Stimulated activated CD4-positive, alpha-beta T cell treated with anti-CD3 and anti-CD28 coated beads, Interleukin-2, amount 100 ng/mL, for 48 hours (primary cell): ENCODE measurements at regions not wholly inside any gene's neighbourhood (a gene's known extent, or its start where the extent isn't known, plus 50 kb on each side); places are given as distances from the start of the nearest gene placed in this dataset.

ENCODE experiments used
- DNase-seq, 2 donors: peaks; one replicate each; pipeline ENCODE4 v3.0.0-alpha.2; 2020

- no peak for DNase-seq
These were observed 532.8 kb upstream of the TBL1XR1 start for GRCh38 chr3:177729956-177730681.

GRCh38 chr3:177730814-177731213 is 533.5 kb upstream of the TBL1XR1 start:
- no peak for DNase-seq

- DNase-seq = no peak
These were observed 534.5 kb upstream of the TBL1XR1 start for GRCh38 chr3:177731644-177732268.

- no peak for DNase-seq
These were observed 536.0 kb upstream of the TBL1XR1 start for GRCh38 chr3:177733233-177733632.

GRCh38 chr3:177733936-177734335 is 536.7 kb upstream of the TBL1XR1 start:
- no peak for DNase-seq

GRCh38 chr3:177735431-177735830 is 538.1 kb upstream of the TBL1XR1 start:
- DNase-seq = no peak

- DNase-seq = no peak
These were observed 542.2 kb upstream of the TBL1XR1 start for GRCh38 chr3:177739461-177739860.

GRCh38 chr3:177740254-177740653 is 543.0 kb upstream of the TBL1XR1 start:
- no peak for DNase-seq

- DNase-seq = no peak
These were observed 545.0 kb upstream of the TBL1XR1 start for GRCh38 chr3:177742273-177742672.

- DNase-seq = no peak
These were observed 546.0 kb upstream of the TBL1XR1 start for GRCh38 chr3:177743173-177743890.

GRCh38 chr3:177744873-177745606 is 547.8 kb upstream of the TBL1XR1 start:
- no peak for DNase-seq

- no peak for DNase-seq
These were observed 548.3 kb upstream of the TBL1XR1 start for GRCh38 chr3:177745607-177746005.

GRCh38 chr3:177746337-177746933 is 549.2 kb upstream of the TBL1XR1 start:
- DNase-seq = no peak

GRCh38 chr3:177749836-177750235 is 552.6 kb upstream of the TBL1XR1 start:
- DNase-seq = no peak

- DNase-seq = no peak
These were observed 553.2 kb upstream of the TBL1XR1 start for GRCh38 chr3:177750436-177750835.

- no peak for DNase-seq
These were observed 554.5 kb upstream of the TBL1XR1 start for GRCh38 chr3:177751770-177752169.

GRCh38 chr3:177752831-177753230 is 555.5 kb upstream of the TBL1XR1 start:
- no peak for DNase-seq

GRCh38 chr3:177753451-177754155 is 556.3 kb upstream of the TBL1XR1 start:
- DNase-seq = no peak

- no peak for DNase-seq
These were observed 557.2 kb upstream of the TBL1XR1 start for GRCh38 chr3:177754508-177754921.

GRCh38 chr3:177758126-177758525 is 560.8 kb upstream of the TBL1XR1 start:
- no peak for DNase-seq

GRCh38 chr3:177760803-177761202 is 563.5 kb upstream of the TBL1XR1 start:
- no peak for DNase-seq

- no peak for DNase-seq
These were observed 567.2 kb upstream of the TBL1XR1 start for GRCh38 chr3:177764377-177764912.
